Superior temporal gyrus (tissue), 1 donor: ENCODE measurements at regions not wholly inside any gene's neighbourhood (a gene's known extent, or its start where the extent isn't known, plus 50 kb on each side); places are given as distances from the start of the nearest gene placed in this dataset.
"Not testable (repeated sequence)": the region's sequence is repeated elsewhere in the genome, so short reads cannot be mapped to it uniquely, and the experiment has no call there.

Experiments used
- DNase-seq: peaks from one replicate; pipeline ENCODE4 v3.0.0-alpha.2; 2016; ENCODE audit errors: extremely low spot score

- DNase-seq = no peak
Measured at GRCh38 chr6:134575221-134575620, 257.3 kb upstream of the SGK1 start.

GRCh38 chr6:134574491-134574890 lies 256.6 kb upstream of the SGK1 start:
- DNase-seq = no peak

GRCh38 chr6:134569996-134570395 lies 252.1 kb upstream of the SGK1 start:
- not testable (repeated sequence) for DNase-seq

GRCh38 chr6:134564705-134565104 lies 246.8 kb upstream of the SGK1 start:
- peak; percentile 98 for DNase-seq

- DNase-seq = no peak
Measured at GRCh38 chr6:134560019-134560418, 242.1 kb upstream of the SGK1 start.

- DNase-seq = no peak
Measured at GRCh38 chr6:134557509-134557908, 239.6 kb upstream of the SGK1 start.

- DNase-seq = no peak
Measured at GRCh38 chr6:134555672-134556071, 237.8 kb upstream of the SGK1 start.

- no peak for DNase-seq
Measured at GRCh38 chr6:134553936-134554335, 236.0 kb upstream of the SGK1 start.

- DNase-seq = peak; percentile 75
Measured at GRCh38 chr6:134551245-134551960, 233.5 kb upstream of the SGK1 start.

GRCh38 chr6:134550604-134551003 lies 232.7 kb upstream of the SGK1 start:
- DNase-seq = no peak

GRCh38 chr6:134549854-134550253 lies 231.9 kb upstream of the SGK1 start:
- no peak for DNase-seq

- no peak for DNase-seq
Measured at GRCh38 chr6:134546962-134547645, 229.2 kb upstream of the SGK1 start.

- DNase-seq = no peak
Measured at GRCh38 chr6:134544737-134545136, 226.8 kb upstream of the SGK1 start.

- no peak for DNase-seq
Measured at GRCh38 chr6:134543128-134543527, 225.2 kb upstream of the SGK1 start.

GRCh38 chr6:134541001-134541400 lies 223.1 kb upstream of the SGK1 start:
- DNase-seq = no peak

- DNase-seq = peak; percentile 79
Measured at GRCh38 chr6:134539865-134540323, 222.0 kb upstream of the SGK1 start.

- DNase-seq = not testable (repeated sequence)
Measured at GRCh38 chr6:134537765-134538164, 219.9 kb upstream of the SGK1 start.

- DNase-seq = no peak
Measured at GRCh38 chr6:134537146-134537555, 219.2 kb upstream of the SGK1 start.

- no peak for DNase-seq
Measured at GRCh38 chr6:134535831-134536230, 217.9 kb upstream of the SGK1 start.

- DNase-seq = no peak
Measured at GRCh38 chr6:134534708-134535149, 216.8 kb upstream of the SGK1 start.

- DNase-seq = no peak
Measured at GRCh38 chr6:134533991-134534390, 216.1 kb upstream of the SGK1 start.

- DNase-seq = peak; percentile 72
Measured at GRCh38 chr6:134532694-134533624, 215.0 kb upstream of the SGK1 start.
